Dedifferentiated amniotic fluid mesenchymal stem cell (primary cell): ENCODE measurements at regions not wholly inside any gene's neighbourhood (a gene's known extent, or its start where the extent isn't known, plus 50 kb on each side); places are given as distances from the start of the nearest gene placed in this dataset.

Experiments used
- DNase-seq: peaks from one replicate; pipeline ENCODE4 v3.0.0-alpha.2; 2016; ENCODE audit errors: extremely low spot score

GRCh38 chr15:47949815-47950214 lies 171.0 kb upstream of the SLC24A5 start:
- no peak for DNase-seq

- DNase-seq = no peak
Measured at GRCh38 chr15:47950447-47950846, 170.3 kb upstream of the SLC24A5 start.

- DNase-seq = no peak
Measured at GRCh38 chr15:47951781-47952180, 169.0 kb upstream of the SLC24A5 start.

- no peak for DNase-seq
Measured at GRCh38 chr15:47954196-47954595, 166.6 kb upstream of the SLC24A5 start.

DNA sequence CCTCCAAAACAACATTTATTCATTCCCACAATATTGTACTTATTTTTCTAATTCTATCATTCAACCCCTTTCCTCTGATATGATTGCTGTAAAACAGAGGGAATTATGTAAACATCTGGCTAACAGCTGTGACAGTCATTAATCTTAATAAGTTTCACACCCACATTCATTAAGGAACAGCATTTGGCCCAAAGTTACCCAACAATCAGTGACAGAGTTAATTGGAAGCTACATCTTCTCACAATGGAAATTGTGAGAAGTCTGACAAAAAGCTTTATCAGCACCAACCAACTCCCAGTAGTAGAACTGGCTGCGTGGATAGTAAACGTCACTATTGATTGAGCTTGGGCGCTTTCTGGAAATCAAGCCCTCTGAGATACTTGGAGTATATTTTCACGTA lies 165.8 kb upstream of the SLC24A5 start:
- DNase-seq = no peak

GRCh38 chr15:47959617-47960413 lies 161.0 kb upstream of the SLC24A5 start:
- DNase-seq = no peak

- no peak for DNase-seq
Measured at GRCh38 chr15:47961401-47962090, 159.2 kb upstream of the SLC24A5 start.

DNA sequence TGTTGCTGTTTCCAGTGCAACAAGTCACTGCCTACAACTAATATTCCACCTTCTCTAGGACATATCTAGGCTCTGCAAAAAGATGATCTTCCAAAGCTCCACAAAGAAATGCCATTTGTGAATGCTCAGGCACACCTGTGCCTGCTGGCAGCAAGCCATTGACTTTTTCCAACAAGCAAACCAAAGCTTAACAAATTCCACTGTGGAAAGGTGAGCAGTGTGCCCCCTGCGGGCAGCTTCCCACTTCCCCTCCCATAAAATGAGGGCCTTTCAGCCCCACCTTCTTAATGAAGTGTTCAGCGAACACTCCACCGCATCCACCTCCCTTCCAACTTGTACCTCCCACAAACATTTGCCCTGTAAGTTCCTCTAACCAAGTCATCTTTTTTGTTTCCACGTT lies 157.5 kb upstream of the SLC24A5 start:
- DNase-seq = no peak

GRCh38 chr15:47964229-47964628 lies 156.6 kb upstream of the SLC24A5 start:
- no peak for DNase-seq

GRCh38 chr15:47965297-47965696 lies 155.5 kb upstream of the SLC24A5 start:
- DNase-seq = no peak

DNA sequence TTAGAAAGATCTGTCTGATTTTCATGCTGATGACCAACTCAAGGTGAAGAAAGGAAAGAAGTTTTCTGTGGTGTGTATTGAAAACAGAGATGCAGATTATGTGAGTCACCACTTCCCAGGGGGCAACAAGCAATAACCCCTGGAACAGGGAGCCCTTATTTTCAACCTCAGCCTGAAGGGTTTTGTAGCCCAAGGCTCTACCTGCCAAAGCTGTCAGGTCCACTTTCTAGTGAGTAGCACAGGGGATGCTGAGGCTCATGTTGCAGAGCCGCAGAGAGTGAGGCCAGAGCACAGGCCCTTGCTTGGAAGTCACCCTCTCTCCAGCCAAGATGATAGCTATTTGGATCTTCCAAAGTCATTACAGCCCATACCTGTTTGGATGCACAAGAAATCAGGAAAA lies 152.2 kb upstream of the SLC24A5 start:
- no peak for DNase-seq

GRCh38 chr15:47971637-47972036 lies 149.2 kb upstream of the SLC24A5 start:
- no peak for DNase-seq

GRCh38 chr15:47972738-47973137 lies 148.1 kb upstream of the SLC24A5 start:
- DNase-seq = no peak

DNA sequence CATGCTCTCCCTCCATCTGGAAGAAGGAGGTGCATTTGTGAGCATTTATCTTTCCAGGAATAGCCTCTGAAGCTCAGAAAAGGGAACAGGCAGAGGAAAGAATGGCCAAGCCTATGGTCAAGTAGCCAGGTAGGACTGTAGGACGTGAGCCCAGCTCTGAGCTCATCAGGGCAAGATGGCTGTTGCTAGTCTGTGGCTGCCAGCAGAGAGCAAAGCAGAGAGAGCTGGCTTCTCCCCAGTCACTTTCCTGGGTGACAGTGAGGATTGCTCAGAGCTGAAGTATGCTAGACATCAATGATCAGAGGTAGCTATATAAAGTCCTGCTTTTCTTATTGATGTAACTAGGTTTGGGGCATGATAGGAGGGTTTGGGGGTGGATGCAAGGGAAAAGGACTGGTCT lies 146.1 kb upstream of the SLC24A5 start:
- no peak for DNase-seq

DNA sequence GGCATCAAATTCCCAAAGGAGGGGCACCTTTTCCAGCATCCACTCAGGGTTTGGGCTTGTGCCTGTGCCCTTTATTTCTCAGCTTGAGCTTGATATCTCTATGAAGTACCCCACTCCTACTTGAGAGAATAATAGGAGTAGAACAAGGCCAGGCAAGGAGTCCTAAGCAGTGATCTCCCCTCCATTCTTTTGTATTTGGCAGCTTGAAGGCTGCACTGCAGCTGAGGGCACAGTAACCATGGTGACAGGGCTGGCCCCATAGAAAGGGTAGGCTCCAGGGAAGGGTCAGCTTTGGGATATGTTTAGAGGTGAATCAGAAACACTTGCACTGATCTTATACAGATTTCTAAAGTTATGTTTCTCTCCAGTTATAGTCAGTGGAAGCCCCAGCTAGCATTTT lies 145.4 kb upstream of the SLC24A5 start:
- no peak for DNase-seq

GRCh38 chr15:47983533-47983932 lies 137.3 kb upstream of the SLC24A5 start:
- DNase-seq = no peak

DNA sequence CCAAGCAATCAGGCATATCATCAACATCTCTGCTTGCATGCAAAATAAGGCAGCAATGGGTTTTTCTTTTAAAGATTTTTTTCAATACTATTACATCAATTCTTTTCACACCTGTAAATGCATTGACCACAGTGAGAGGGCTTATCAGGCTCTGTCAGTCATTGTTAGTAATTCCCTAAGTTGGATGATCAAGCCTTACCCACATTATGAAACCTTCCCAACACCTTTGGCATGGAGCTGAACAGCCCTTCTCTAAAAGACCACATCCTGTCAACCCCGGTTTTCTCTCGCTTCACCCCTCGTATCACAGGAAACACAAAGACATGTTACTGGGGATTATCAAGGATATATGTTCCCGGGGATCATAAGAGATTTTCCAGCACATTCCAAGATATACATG lies 135.2 kb upstream of the SLC24A5 start:
- DNase-seq = no peak

DNA sequence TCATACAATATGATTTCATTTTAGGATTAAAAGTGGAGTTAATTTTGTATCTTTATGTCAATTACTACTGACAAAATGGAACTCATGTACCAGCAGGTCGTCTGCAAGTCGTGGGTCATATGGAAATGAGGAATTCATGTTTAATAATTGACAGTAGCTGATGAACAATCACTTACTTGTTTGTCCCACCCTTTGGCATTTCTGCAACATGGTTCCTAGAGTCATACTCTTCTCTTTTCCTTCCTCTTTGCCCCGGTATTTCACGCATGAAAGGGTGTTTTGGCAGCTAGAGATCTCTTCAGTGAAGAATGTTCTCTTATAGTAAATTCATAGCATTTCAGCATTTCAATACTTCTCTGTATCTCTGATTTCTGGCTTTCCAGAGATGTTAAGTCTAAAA lies 133.3 kb upstream of the SLC24A5 start:
- no peak for DNase-seq

DNA sequence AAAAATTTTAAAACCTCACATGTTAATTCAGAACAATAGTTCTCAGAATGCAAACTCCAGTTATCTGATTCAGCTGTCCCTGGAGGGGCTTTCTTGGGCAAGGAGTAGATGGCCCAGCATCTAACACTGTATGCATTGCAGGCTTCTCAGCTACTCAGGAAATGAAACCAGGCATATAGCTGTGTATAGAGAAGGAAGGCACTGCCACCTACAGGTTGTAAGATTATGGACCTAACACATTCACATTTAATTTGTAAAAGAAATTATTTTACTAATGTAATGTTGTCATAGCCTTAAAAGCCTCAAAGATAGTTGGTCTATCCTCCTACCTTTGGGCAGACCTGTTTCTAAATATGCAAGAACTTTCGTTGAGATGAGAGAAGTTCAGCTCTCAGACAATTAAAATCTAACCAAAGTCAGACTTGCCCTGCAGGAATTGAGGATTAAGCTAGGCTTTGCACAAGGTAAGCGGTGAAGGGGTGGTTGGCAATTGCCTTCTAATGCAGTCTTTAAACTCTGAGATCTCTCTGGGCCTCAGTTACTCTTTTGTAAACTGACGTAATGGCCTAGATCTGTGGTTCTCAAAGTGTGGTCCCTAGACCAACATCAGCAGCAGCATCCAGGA lies 132.8 kb upstream of the SLC24A5 start:
- DNase-seq = peak; percentile 56

DNA sequence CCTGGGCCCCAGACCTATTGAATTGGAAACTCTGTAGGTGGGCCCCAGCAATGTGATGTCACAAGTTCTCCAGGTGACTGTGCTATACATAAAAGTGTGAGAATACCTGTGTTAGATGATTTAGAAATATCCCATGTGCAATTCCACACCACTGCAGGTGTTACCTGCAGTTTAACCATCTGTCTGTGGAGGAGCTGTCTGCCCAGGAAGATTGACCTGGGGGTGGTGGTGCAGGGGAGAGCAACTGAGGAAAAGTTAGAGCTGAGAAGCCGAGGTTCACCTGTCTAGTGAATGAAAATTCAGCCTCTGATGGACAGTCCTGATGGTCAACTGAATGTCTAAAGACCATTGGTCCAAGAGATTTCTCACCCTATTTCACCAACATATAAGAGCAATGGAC lies 132.2 kb upstream of the SLC24A5 start:
- no peak for DNase-seq

GRCh38 chr15:47990821-47991220 lies 130.0 kb upstream of the SLC24A5 start:
- no peak for DNase-seq

DNA sequence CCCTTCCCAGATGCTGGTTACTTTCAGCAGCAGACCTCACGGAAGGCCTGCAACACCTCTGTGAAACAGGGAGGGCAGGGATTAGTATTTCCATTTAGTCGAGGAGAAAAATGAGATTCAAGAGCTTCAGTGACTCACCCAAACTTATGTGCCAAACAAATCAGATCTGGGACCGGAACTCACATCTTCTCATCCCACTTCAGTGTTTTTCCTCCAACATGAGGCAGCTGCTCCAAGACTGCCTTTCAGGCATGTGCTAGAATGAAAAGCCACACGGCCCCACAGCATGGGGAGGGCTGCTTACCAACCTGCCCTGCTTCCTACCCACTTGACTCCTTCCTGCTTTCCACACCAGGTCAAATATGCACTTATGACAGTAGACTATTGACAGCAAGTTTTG lies 129.4 kb upstream of the SLC24A5 start:
- DNase-seq = no peak

DNA sequence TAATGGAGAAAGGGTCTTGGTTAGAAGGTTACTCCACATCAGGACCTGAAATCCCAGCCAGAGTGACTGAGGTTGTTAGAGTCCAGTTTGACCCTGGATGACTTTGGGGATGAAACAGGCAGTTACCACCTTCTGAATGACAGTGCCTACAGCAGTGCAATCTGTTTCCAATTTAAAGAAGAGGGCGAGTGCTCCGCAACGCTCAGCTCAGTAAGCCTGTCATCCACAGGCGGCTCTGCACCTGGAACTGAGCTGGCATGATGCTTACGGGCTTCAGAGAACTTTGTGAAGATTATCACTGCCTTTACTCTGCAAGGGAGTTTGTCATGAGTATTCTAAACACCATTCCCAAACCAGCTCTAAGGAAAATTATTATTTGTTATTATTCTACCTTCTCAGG lies 127.7 kb upstream of the SLC24A5 start:
- DNase-seq = no peak
